Bronchial epithelial cell (primary cell): ENCODE measurements at regions not wholly inside any gene's neighbourhood (a gene's known extent, or its start where the extent isn't known, plus 50 kb on each side); places are given as distances from the start of the nearest gene placed in this dataset.
A peak's percentile ranks its signal among the peaks of the same experiment; 100 is the strongest.

Experiments used
- DNase-seq: peaks from one replicate; pipeline ENCODE4 v3.0.0-alpha.2; 2010; ENCODE audit warnings: low read depth
- FAIRE-seq: peaks from 2 replicates; lab custom pipeline; 2011; peaks lifted over from hg19 to GRCh38; lab: Jason Lieb, UNC
- H3K27me3 ChIP-seq: 2 replicates; pipeline ENCODE4 v1.5.1; 2011; ENCODE audit warnings: low read length; ENCODE audit not compliant: control insufficient read depth, insufficient read depth
- H3K36me3 ChIP-seq: 2 replicates; pipeline ENCODE4 v1.5.1; 2011; ENCODE audit warnings: low read length; ENCODE audit not compliant: control insufficient read depth, insufficient read depth
- H3K4me3 ChIP-seq: 2 replicates; pipeline ENCODE4 v1.5.1; 2011; ENCODE audit warnings: mild to moderate bottlenecking, low read depth, low read length, control low read depth
- CTCF ChIP-seq: IDR thresholded peaks from 2 replicates; pipeline ENCODE4 v1.5.1; 2011; ENCODE audit warnings: mild to moderate bottlenecking, moderate library complexity, low read length, control low read depth, inconsistent platforms; ENCODE audit not compliant: insufficient read depth, severe bottlenecking

GRCh38 chr4:98745366-98745765 is 87.0 kb upstream of the TSPAN5 start:
- no peaks in the 10 kb centered on the region for H3K36me3 ChIP-seq
- peak; percentile 40 for TF ChIP-seq CTCF
- H3K4me3 ChIP-seq = no peak overlapping the region
- FAIRE-seq = no peak
- no peak for DNase-seq
- H3K27me3 ChIP-seq = no peaks in the 10 kb centered on the region

- no peak for FAIRE-seq
- no peak overlapping the region for H3K4me3 ChIP-seq
- no peaks in the 10 kb centered on the region for H3K36me3 ChIP-seq
- no peak for TF ChIP-seq CTCF
- peak; percentile 26 for DNase-seq
- no peaks in the 10 kb centered on the region for H3K27me3 ChIP-seq
These were observed 86.2 kb upstream of the TSPAN5 start for GRCh38 chr4:98744372-98745150.

- Histone ChIP-seq H3K27me3 (no peaks in the 10 kb centered on the region), H3K36me3 (no peaks in the 10 kb centered on the region), H3K4me3 (no peak overlapping the region)
- TF ChIP-seq CTCF = no peak
- no peak for FAIRE-seq
- DNase-seq = no peak
These were observed 83.5 kb upstream of the TSPAN5 start for GRCh38 chr4:98741952-98742351.

GRCh38 chr4:98739751-98740150 is 81.3 kb upstream of the TSPAN5 start:
- TF ChIP-seq CTCF = no peak
- Histone ChIP-seq H3K36me3 (no peaks in the 10 kb centered on the region), H3K27me3 (no peaks in the 10 kb centered on the region), H3K4me3 (no peak overlapping the region)
- DNase-seq (peak; percentile 28), FAIRE-seq (no peak)

GRCh38 chr4:98733601-98734000 is 75.2 kb upstream of the TSPAN5 start:
- FAIRE-seq = no peak
- H3K27me3 ChIP-seq = no peaks in the 10 kb centered on the region
- TF ChIP-seq CTCF = no peak
- DNase-seq = no peak
- no peak overlapping the region for H3K4me3 ChIP-seq
- no peaks in the 10 kb centered on the region for H3K36me3 ChIP-seq

GRCh38 chr4:98728871-98729270 is 70.5 kb upstream of the TSPAN5 start:
- H3K4me3 ChIP-seq = no peak overlapping the region
- DNase-seq (no peak), FAIRE-seq (no peak)
- H3K27me3 ChIP-seq = no peaks in the 10 kb centered on the region
- TF ChIP-seq CTCF = no peak
- no peaks in the 10 kb centered on the region for H3K36me3 ChIP-seq
